ENCODE measurements at regions not wholly inside any gene's neighbourhood (a gene's known extent, or its start where the extent isn't known, plus 50 kb on each side); places are given as distances from the start of the nearest gene placed in this dataset.
"Not testable (repeated sequence)": the region's sequence is repeated elsewhere in the genome, so short reads cannot be mapped to it uniquely, and the experiment has no call there.

- intact Hi-C loops (cut with DNase I): no loop called here
- TF ChIP-seq CTCF (IDR thresholded peaks at IDR 0.05): no peak
- DNase-seq: no peak
Measured at GRCh38 chr1:232713785-232714184, 83.9 kb upstream of the SIPA1L2 start.

GRCh38 chr1:232715154-232715553 is 85.2 kb upstream of the SIPA1L2 start:
- Histone ChIP-seq H3K27me3 (ENCODE audit: low read depth) (no peaks in the 10 kb centered on the region), H3K27ac (no peak overlapping the region), H3K36me3 (no peaks in the 10 kb centered on the region), H3K4me3 (no peak overlapping the region), H3K4me1 (no peaks in the 10 kb centered on the region), H3K9me3 (no peaks in the 10 kb centered on the region)
- DNase-seq (no peak), ATAC-seq (no peak)
- intact Hi-C loops (cut with DNase I): no loop called here
- TF ChIP-seq CTCF (IDR thresholded peaks at IDR 0.05): no peak

More at GRCh38 chr1:232713785-232714184, 83.9 kb upstream of the SIPA1L2 start:
- Histone ChIP-seq H3K27ac (no peak overlapping the region), H3K27me3 (ENCODE audit: low read depth) (no peaks in the 10 kb centered on the region), H3K9me3 (no peaks in the 10 kb centered on the region), H3K4me3 (no peak overlapping the region), H3K36me3 (no peaks in the 10 kb centered on the region), H3K4me1 (no peaks in the 10 kb centered on the region)
- ATAC-seq: no peak

- H3K4me3 ChIP-seq; DNase-seq; H3K27me3 ChIP-seq (ENCODE audit: low read depth); H3K4me1 ChIP-seq; intact Hi-C loops (cut with DNase I); H3K27ac ChIP-seq; H3K36me3 ChIP-seq; H3K9me3 ChIP-seq; ATAC-seq: not testable (repeated sequence)
Measured at GRCh38 chr1:232717911-232718310, 87.3 kb upstream of the MAP10 start.

GRCh38 chr1:232718928-232719927 is 86.0 kb upstream of the MAP10 start:
- no peaks in the 10 kb centered on the region for H3K36me3 ChIP-seq

GRCh38 chr1:232722626-232723025 is 82.6 kb upstream of the MAP10 start:
- DNase-seq (no peak), ATAC-seq (no peak)
- Histone ChIP-seq H3K9me3 (no peaks in the 10 kb centered on the region), H3K4me1 (no peaks in the 10 kb centered on the region), H3K27ac (no peak overlapping the region), H3K4me3 (no peak overlapping the region), H3K36me3 (no peaks in the 10 kb centered on the region), H3K27me3 (ENCODE audit: low read depth) (no peaks in the 10 kb centered on the region)
- intact Hi-C loops (cut with DNase I): no loop called here
- TF ChIP-seq CTCF (IDR thresholded peaks at IDR 0.05): no peak

More at GRCh38 chr1:232718928-232719927, 86.0 kb upstream of the MAP10 start:
- DNase-seq: no peak
- ATAC-seq: no peak
- H3K27ac ChIP-seq: no peak overlapping the region
- H3K27me3 ChIP-seq (ENCODE audit: low read depth): no peaks in the 10 kb centered on the region
- TF ChIP-seq CTCF (IDR thresholded peaks at IDR 0.05): no peak
- intact Hi-C loops (cut with DNase I): no loop called here
- H3K9me3 ChIP-seq: no peaks in the 10 kb centered on the region
- no peak overlapping the region for H3K4me3 ChIP-seq
- H3K4me1 ChIP-seq: no peaks in the 10 kb centered on the region

Measured in lower lobe of right lung (tissue), 2 donors.